Skeletal muscle satellite cell (primary cell): ENCODE measurements at regions not wholly inside any gene's neighbourhood (a gene's known extent, or its start where the extent isn't known, plus 50 kb on each side); places are given as distances from the start of the nearest gene placed in this dataset.

Source experiments
- H3K27me3 ChIP-seq: 2 replicates; pipeline ENCODE4 v1.7.0; 2013; ENCODE audit warnings: low read length; ENCODE audit not compliant: control insufficient read depth, insufficient read depth
- H3K36me3 ChIP-seq: 2 replicates; pipeline ENCODE4 v1.7.0; 2013; ENCODE audit warnings: mild to moderate bottlenecking, control low read depth, low read length; ENCODE audit not compliant: insufficient read depth
- H3K4me1 ChIP-seq: 2 replicates; pipeline ENCODE4 v1.7.0; 2013; ENCODE audit warnings: low read length; ENCODE audit not compliant: control insufficient read depth, insufficient read depth
- H3K4me2 ChIP-seq: 2 replicates; pipeline ENCODE4 v1.7.0; 2013; ENCODE audit warnings: mild to moderate bottlenecking, low read length
- H3K4me3 ChIP-seq: 2 replicates; pipeline ENCODE4 v1.7.0; 2013; ENCODE audit warnings: low read length
- H3K9ac ChIP-seq: 2 replicates; pipeline ENCODE4 v1.7.0; 2013; ENCODE audit warnings: mild to moderate bottlenecking, low read depth, low read length, moderate library complexity
- H3K9me3 ChIP-seq: replicated peaks from 2 replicates; pipeline ENCODE4 v1.7.0; 2013; ENCODE audit warnings: mild to moderate bottlenecking, control low read depth, low read length

- H3K9ac ChIP-seq: no peak overlapping the region
- no peaks in the 10 kb centered on the region for H3K9me3 ChIP-seq
- H3K4me2 ChIP-seq: no peak overlapping the region
- H3K36me3 ChIP-seq: no peaks in the 10 kb centered on the region
- no peaks in the 10 kb centered on the region for H3K27me3 ChIP-seq
- no peaks in the 10 kb centered on the region for H3K4me1 ChIP-seq
- H3K4me3 ChIP-seq: no peak overlapping the region
Measured at GRCh38 chr14:38900887-38901286, 202.1 kb downstream of the SEC23A start.

DNA sequence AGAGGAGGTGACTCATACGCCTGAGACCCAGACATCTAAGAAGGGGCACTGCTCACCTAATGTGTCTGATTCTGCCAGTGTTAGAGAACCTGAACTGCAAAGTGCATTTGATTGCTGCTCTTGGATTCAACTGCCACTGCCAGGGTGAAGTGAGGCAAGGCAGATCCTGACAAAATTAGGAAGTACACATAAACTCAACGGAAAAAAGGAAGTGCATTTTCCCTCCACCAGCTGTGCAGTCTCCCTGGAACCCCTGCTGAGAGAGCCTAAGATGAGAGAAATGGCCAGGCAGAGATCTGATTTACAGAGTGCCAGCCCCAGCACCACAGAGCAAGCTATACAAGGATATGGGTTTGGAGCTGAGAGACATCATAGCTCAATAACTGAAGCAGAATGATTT is 215.3 kb downstream of the SEC23A start:
- H3K4me2 ChIP-seq: no peak overlapping the region
- H3K4me3 ChIP-seq: no peak overlapping the region
- no peaks in the 10 kb centered on the region for H3K36me3 ChIP-seq

DNA sequence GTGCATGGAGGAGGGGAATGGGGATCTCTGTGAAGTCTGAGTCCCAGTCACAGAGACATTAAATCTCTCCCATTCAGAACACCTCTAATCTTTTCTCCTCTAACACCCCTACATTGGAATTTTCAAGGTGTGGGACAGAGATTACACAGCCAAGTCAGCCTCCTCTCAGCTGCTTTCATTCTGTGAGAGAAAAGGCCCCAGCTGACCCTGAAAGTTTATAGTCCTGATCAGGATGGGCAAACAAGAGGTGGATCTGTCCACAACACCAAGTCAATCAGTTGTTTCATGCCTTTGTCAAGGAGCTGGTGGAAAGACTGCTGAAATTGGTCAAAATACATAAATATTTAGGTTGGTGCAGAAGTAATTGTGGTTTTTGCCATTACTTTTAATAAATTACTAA is 218.9 kb downstream of the SEC23A start:
- Histone ChIP-seq H3K36me3 (no peaks in the 10 kb centered on the region), H3K4me1 (no peaks in the 10 kb centered on the region), H3K9me3 (no peaks in the 10 kb centered on the region), H3K4me2 (no peak overlapping the region), H3K4me3 (no peak overlapping the region), H3K27me3 (no peaks in the 10 kb centered on the region), H3K9ac (no peak overlapping the region)

More for the DNA sequence above, 215.3 kb downstream of the SEC23A start:
- no peak overlapping the region for H3K9ac ChIP-seq
- H3K27me3 ChIP-seq: no peaks in the 10 kb centered on the region
- H3K9me3 ChIP-seq: no peaks in the 10 kb centered on the region
- no peaks in the 10 kb centered on the region for H3K4me1 ChIP-seq

- H3K4me3 ChIP-seq: no peak overlapping the region
Measured at GRCh38 chr14:38883127-38883526, 219.9 kb downstream of the SEC23A start.

DNA sequence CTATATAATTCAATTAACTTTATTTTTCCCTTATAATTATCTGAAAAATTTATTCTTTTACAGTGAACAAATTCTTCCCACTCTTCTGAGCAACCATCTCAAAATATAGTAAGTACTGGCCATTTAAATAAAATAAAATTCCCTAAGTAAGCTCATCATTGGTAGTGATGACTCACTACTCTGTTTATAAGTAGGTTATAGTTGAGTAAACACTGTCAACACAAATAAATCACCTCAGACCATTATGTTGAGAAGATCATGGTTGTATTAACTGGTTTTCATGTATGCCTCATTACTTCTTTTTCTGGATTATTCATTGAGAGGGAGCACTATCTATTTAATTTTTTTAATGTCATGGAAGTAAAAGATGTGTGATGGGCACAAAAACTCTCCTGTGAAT is 220.5 kb downstream of the SEC23A start:
- no peaks in the 10 kb centered on the region for H3K36me3 ChIP-seq
- no peak overlapping the region for H3K4me2 ChIP-seq
- H3K4me1 ChIP-seq: no peaks in the 10 kb centered on the region
- no peaks in the 10 kb centered on the region for H3K27me3 ChIP-seq
- no peak overlapping the region for H3K4me3 ChIP-seq
- H3K9me3 ChIP-seq: no peaks in the 10 kb centered on the region
- H3K9ac ChIP-seq: no peak overlapping the region

More at GRCh38 chr14:38883127-38883526, 219.9 kb downstream of the SEC23A start:
- H3K27me3 ChIP-seq: no peaks in the 10 kb centered on the region
- H3K4me1 ChIP-seq: no peaks in the 10 kb centered on the region
- no peak overlapping the region for H3K9ac ChIP-seq
- no peaks in the 10 kb centered on the region for H3K36me3 ChIP-seq
- no peaks in the 10 kb centered on the region for H3K9me3 ChIP-seq
- H3K4me2 ChIP-seq: no peak overlapping the region

GRCh38 chr14:38880643-38881524 is 222.2 kb downstream of the SEC23A start:
- no peaks in the 10 kb centered on the region for H3K27me3 ChIP-seq
- no peak overlapping the region for H3K9ac ChIP-seq
- H3K4me3 ChIP-seq: no peak overlapping the region
- H3K36me3 ChIP-seq: no peaks in the 10 kb centered on the region
- no peak overlapping the region for H3K4me2 ChIP-seq
- no peaks in the 10 kb centered on the region for H3K9me3 ChIP-seq
- no peaks in the 10 kb centered on the region for H3K4me1 ChIP-seq

DNA sequence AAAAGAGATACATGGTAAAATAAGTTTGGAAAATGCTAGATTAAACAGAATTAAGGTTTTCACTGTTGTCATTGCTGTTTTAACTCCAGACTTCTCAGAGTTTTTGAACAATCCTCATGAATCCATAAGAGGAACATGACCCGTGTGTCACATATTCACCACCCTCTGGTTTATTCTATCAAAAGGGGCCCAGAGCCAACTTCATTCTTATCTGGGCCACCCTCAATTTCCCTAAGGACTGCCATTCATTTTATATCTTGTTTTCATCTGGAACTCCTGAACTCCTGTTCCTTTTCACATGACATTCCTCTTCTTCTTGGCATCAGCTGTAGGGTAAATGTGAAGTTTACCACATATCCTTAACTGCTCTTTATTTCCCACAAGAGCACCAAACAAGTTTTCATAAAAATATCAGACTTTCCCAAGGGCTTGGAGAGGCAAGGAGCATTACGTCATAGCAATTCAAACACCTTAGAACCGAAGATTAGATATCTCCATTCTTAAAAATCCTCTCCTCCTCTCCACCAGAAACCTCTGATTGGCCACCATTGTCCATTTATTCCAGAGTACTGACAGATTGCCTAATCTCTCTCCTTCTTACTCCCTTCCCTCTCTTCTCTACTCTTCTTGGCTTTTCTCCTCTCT is 225.2 kb downstream of the SEC23A start:
- H3K9ac ChIP-seq: no peak overlapping the region
- no peak overlapping the region for H3K4me2 ChIP-seq
- no peak overlapping the region for H3K4me3 ChIP-seq
- peaks cover 3% of the 10 kb centered on the region for H3K27me3 ChIP-seq
- H3K36me3 ChIP-seq: no peaks in the 10 kb centered on the region
- H3K9me3 ChIP-seq: no peaks in the 10 kb centered on the region
- H3K4me1 ChIP-seq: no peaks in the 10 kb centered on the region

DNA sequence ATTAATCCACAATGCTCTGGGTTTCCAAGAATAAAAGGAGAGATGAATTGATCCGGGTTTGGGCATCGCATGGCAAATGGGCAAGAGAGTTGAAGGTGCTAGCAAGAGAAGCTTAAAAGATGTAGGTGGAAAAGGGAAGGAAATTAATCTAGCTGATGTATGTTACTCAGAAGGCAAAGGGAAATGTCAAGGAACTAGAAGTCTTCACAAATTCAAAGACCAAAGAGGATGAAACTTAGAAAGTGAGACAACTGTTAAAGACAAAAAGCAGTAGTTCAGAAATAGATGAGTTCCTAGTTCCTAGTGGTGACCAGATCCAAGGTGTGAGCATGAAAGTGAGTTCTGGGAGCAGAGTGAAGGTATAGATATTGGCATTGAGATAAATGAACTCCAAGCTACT is 228.3 kb downstream of the SEC23A start:
- H3K4me3 ChIP-seq: no peak overlapping the region
- peaks cover 3% of the 10 kb centered on the region for H3K27me3 ChIP-seq
- no peaks in the 10 kb centered on the region for H3K9me3 ChIP-seq
- H3K9ac ChIP-seq: no peak overlapping the region
- no peaks in the 10 kb centered on the region for H3K36me3 ChIP-seq
- H3K4me1 ChIP-seq: no peaks in the 10 kb centered on the region
- no peak overlapping the region for H3K4me2 ChIP-seq

- Histone ChIP-seq H3K9ac (no peak overlapping the region), H3K4me1 (no peaks in the 10 kb centered on the region), H3K36me3 (no peaks in the 10 kb centered on the region), H3K27me3 (peaks cover 3% of the 10 kb centered on the region), H3K4me3 (no peak overlapping the region), H3K9me3 (no peaks in the 10 kb centered on the region), H3K4me2 (no peak overlapping the region)
Measured at GRCh38 chr14:38873941-38874612, 229.0 kb downstream of the SEC23A start.

- Histone ChIP-seq H3K4me2 (no peak overlapping the region), H3K9ac (no peak overlapping the region), H3K4me1 (no peaks in the 10 kb centered on the region), H3K36me3 (no peaks in the 10 kb centered on the region), H3K27me3 (peaks cover 3% of the 10 kb centered on the region), H3K9me3 (no peaks in the 10 kb centered on the region), H3K4me3 (no peak overlapping the region)
Measured at GRCh38 chr14:38870296-38870836, 232.7 kb downstream of the SEC23A start.
